Hepatocyte (in vitro differentiated cells): ENCODE measurements at regions not wholly inside any gene's neighbourhood (a gene's known extent, or its start where the extent isn't known, plus 50 kb on each side); places are given as distances from the start of the nearest gene placed in this dataset.

Experiments used
- DNase-seq: peaks from one replicate; pipeline ENCODE4 v3.0.0-alpha.2; 2016; ENCODE audit warnings: low spot score
- H2AFZ ChIP-seq: fragments of 200-600 bp; sonication (generic); 2 replicates; pipeline ENCODE4 v1.6.0; 2016; ENCODE audit warnings: antibody characterized with exemption, mild to moderate bottlenecking
- H3K27ac ChIP-seq: fragments of 200-600 bp; sonication (generic); 2 replicates; pipeline ENCODE4 v1.5.1; 2016; ENCODE audit warnings: mild to moderate bottlenecking
- H3K27me3 ChIP-seq: fragments of 200-600 bp; sonication (generic); 2 replicates; pipeline ENCODE4 v1.6.1; 2016
- H3K36me3 ChIP-seq: fragments of 200-600 bp; sonication (generic); replicated peaks from 2 replicates; pipeline ENCODE4 v1.5.1; 2016; ENCODE audit warnings: low read depth; ENCODE audit not compliant: insufficient read depth
- H3K4me1 ChIP-seq: fragments of 200-600 bp; sonication (generic); 2 replicates; pipeline ENCODE4 v1.5.1; 2016; ENCODE audit warnings: mild to moderate bottlenecking, moderate library complexity; ENCODE audit not compliant: insufficient read depth
- H3K4me2 ChIP-seq: fragments of 200-600 bp; sonication (generic); 2 replicates; pipeline ENCODE4 v1.6.0; 2016
- H3K4me3 ChIP-seq: fragments of 200-600 bp; sonication (generic); 2 replicates; pipeline ENCODE4 v1.5.1; 2016; ENCODE audit warnings: mild to moderate bottlenecking
- H3K79me2 ChIP-seq: fragments of 200-600 bp; sonication (generic); 2 replicates; pipeline ENCODE4 v1.6.0; 2017; ENCODE audit warnings: mild to moderate bottlenecking
- H3K9me2 ChIP-seq: fragments of 200-600 bp; sonication (generic); replicated peaks from 2 replicates; pipeline ENCODE4 v1.6.0; 2017; ENCODE audit warnings: mild to moderate bottlenecking; ENCODE audit not compliant: insufficient read depth
- H3K9me3 ChIP-seq: fragments of 200-600 bp; sonication (generic); 2 replicates; pipeline ENCODE4 v1.5.1; 2016; ENCODE audit warnings: low read depth, mild to moderate bottlenecking
- H4K20me1 ChIP-seq: fragments of 200-600 bp; sonication (generic); 2 replicates; pipeline ENCODE4 v1.6.0; 2016; ENCODE audit warnings: mild to moderate bottlenecking; ENCODE audit not compliant: insufficient read depth, poor library complexity, severe bottlenecking
- EZH2 ChIP-seq: fragments of 200-600 bp; sonication (generic); IDR thresholded peaks from 2 replicates; pipeline ENCODE4 v1.6.1; 2016; ENCODE audit warnings: antibody characterized with exemption, mild to moderate bottlenecking, borderline replicate concordance
- EZH2phosphoT487 ChIP-seq: fragments of 200-600 bp; sonication (generic); IDR thresholded peaks from one replicate; pipeline ENCODE4 v1.6.1; 2018; ENCODE audit warnings: antibody characterized with exemption, mild to moderate bottlenecking, low read depth, moderate library complexity; ENCODE audit not compliant: unreplicated experiment, severe bottlenecking
- WGBS: methylation state at CpG from one replicate; pipeline ENCODE4 v1.1.6; 2016; ENCODE audit warnings: low lambda C conversion rate; ENCODE audit errors: missing lambda C conversion rate; 5-methylcytosine and 5-hydroxymethylcytosine counted together
- TF ChIP-seq, protein P1 (sequence below): fragments of 200-600 bp; sonication (generic); IDR thresholded peaks from 2 replicates; pipeline ENCODE4 v1.5.1; 2016; ENCODE audit warnings: antibody characterized with exemption, mild to moderate bottlenecking; ENCODE audit not compliant: poor library complexity

DNA sequence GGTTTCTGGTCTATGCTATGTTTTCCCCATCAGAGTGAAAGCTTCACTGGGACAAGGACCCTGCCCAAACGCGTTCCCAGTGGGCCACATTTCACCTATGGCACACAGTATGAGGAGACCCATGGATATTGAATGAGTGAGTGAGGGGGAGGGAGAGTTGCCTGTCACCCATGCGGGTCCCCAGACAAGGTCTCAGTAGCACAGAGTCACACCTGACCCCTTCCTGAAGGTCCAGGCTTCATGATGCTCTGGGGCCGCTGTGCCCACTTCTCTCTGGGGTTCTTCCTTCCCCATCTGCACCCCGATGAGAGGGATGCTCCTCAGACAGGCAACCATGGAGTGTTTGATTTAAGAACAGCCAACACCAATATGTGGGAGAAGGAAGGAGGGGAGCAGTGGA lies 72.3 kb upstream of the CSF3R start:
- H4K20me1 ChIP-seq: no peaks in the 10 kb centered on the region
- DNase-seq: no peak
- no peaks in the 10 kb centered on the region for H3K4me1 ChIP-seq
- no peak overlapping the region for H3K27ac ChIP-seq
- no peaks in the 10 kb centered on the region for H3K36me3 ChIP-seq
- H3K9me2 ChIP-seq: no peaks in the 10 kb centered on the region
- no peak for TF ChIP-seq EZH2phosphoT487
- TF ChIP-seq, protein P1, sequence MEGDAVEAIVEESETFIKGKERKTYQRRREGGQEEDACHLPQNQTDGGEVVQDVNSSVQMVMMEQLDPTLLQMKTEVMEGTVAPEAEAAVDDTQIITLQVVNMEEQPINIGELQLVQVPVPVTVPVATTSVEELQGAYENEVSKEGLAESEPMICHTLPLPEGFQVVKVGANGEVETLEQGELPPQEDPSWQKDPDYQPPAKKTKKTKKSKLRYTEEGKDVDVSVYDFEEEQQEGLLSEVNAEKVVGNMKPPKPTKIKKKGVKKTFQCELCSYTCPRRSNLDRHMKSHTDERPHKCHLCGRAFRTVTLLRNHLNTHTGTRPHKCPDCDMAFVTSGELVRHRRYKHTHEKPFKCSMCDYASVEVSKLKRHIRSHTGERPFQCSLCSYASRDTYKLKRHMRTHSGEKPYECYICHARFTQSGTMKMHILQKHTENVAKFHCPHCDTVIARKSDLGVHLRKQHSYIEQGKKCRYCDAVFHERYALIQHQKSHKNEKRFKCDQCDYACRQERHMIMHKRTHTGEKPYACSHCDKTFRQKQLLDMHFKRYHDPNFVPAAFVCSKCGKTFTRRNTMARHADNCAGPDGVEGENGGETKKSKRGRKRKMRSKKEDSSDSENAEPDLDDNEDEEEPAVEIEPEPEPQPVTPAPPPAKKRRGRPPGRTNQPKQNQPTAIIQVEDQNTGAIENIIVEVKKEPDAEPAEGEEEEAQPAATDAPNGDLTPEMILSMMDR: no peak
- TF ChIP-seq EZH2: no peak
- H2AFZ ChIP-seq: no peak overlapping the region
- no peaks in the 10 kb centered on the region for H3K9me3 ChIP-seq
- no peaks in the 10 kb centered on the region for H3K79me2 ChIP-seq
- no peak overlapping the region for H3K4me2 ChIP-seq
- H3K27me3 ChIP-seq: peaks cover 46% of the 10 kb centered on the region
- WGBS: 77% methylated on average over 5 of the region's 5 CpGs
- H3K4me3 ChIP-seq: no peak overlapping the region

DNA sequence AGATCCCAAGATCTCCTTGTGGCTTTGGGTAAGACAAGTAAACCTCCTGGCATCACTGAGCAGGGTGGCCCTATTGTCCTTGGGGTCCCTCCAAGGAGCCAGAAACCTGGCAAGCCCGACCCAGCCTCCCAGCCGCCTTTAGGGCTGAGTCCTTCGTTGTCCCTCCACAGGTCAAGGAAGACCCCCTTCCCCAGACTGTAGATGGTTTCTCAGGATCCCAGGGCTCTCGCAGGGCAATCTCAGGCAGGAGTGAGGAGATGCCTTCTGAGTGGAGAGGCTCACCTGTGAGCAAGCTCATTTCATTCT lies 71.6 kb upstream of the CSF3R start:
- no peak overlapping the region for H3K27ac ChIP-seq
- H2AFZ ChIP-seq: no peak overlapping the region
- H4K20me1 ChIP-seq: no peaks in the 10 kb centered on the region
- no peaks in the 10 kb centered on the region for H3K9me2 ChIP-seq
- 81% methylated on average over 4 of the region's 4 CpGs for WGBS
- no peaks in the 10 kb centered on the region for H3K79me2 ChIP-seq
- H3K27me3 ChIP-seq: peaks cover 53% of the 10 kb centered on the region
- DNase-seq: no peak
- H3K36me3 ChIP-seq: no peaks in the 10 kb centered on the region
- H3K4me2 ChIP-seq: no peak overlapping the region
- TF ChIP-seq EZH2phosphoT487 (no peak), EZH2 (no peak)
- TF ChIP-seq, protein P1: no peak
- no peaks in the 10 kb centered on the region for H3K9me3 ChIP-seq
- no peaks in the 10 kb centered on the region for H3K4me1 ChIP-seq
- no peak overlapping the region for H3K4me3 ChIP-seq

DNA sequence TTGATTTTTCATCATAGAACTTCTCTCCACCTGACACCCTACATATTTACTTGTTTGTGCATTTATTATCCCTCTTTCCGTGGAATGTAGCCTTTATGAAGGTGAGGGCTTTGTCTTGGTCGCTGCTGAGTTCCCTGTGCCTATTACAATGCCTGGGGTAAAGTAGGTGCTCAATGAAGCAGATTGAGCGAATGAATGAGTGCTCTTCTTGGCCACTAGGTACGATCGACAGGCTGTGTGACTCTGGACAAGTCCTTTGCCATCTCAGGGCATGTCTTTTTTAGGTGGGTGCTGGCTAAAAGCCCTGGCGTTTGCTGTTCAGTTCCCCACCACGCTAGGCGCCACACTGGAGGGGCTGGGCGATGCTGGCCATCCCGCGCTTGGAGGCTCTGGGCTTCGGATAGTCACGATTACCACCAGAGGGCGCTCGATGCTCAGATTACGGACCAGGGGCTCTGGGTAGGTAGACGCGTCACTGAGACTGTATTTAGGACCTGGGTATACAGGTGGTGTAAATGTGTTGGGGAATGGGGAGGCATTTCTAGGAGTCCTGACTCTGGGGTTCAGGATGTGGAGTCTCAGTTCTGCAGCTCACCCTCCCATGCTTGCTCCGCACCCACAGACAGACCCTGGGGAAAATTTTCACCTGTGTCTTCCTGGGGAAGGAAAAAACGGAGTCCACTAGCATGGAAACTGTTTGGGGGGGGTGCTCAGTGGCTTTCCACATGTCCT lies 71.0 kb upstream of the CSF3R start:
- 21% methylated on average over 20 of the region's 20 CpGs for WGBS
- peaks cover 53% of the 10 kb centered on the region for H3K27me3 ChIP-seq
- TF ChIP-seq EZH2phosphoT487 (no peak), EZH2 (no peak)
- TF ChIP-seq, protein P1: peak; percentile 66
- no peaks in the 10 kb centered on the region for H3K36me3 ChIP-seq
- H2AFZ ChIP-seq: no peak overlapping the region
- H3K4me1 ChIP-seq: no peaks in the 10 kb centered on the region
- no peak overlapping the region for H3K4me3 ChIP-seq
- no peaks in the 10 kb centered on the region for H3K9me2 ChIP-seq
- peak; percentile 83 for DNase-seq
- H3K27ac ChIP-seq: no peak overlapping the region
- H4K20me1 ChIP-seq: no peaks in the 10 kb centered on the region
- H3K9me3 ChIP-seq: no peaks in the 10 kb centered on the region
- H3K4me2 ChIP-seq: no peak overlapping the region
- H3K79me2 ChIP-seq: no peaks in the 10 kb centered on the region

DNA sequence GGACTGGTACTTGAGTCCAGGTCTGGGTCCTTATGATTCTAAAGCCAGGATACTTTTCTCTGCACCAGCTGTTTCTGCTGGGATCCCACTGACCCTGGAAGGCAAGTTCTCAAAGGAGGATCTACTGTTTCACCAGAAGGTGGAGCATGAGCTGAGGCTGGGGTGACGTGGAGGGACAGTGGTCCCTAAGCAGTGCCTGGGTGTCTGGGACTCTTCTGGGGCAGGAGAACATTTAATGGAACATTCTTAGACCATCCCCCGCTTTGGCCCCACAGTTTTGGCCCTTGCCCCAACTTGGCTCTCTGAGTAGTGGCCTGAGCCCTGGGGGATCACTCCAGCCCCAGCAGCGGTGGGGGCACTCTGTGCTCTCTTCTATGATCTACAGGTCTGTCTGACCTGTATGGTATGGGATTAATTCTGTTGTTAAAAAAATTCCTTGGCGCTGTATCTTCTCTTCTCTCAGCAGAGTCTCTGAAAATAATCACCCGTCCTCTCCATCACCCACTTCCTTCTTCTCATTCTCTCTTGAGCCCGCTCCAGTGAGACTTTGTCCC lies 60.3 kb upstream of the CSF3R start:
- H3K9me2 ChIP-seq: no peaks in the 10 kb centered on the region
- no peaks in the 10 kb centered on the region for H3K27me3 ChIP-seq
- H3K9me3 ChIP-seq: no peaks in the 10 kb centered on the region
- H3K27ac ChIP-seq: no peak overlapping the region
- no peak overlapping the region for H3K4me3 ChIP-seq
- no peaks in the 10 kb centered on the region for H3K79me2 ChIP-seq
- H4K20me1 ChIP-seq: no peaks in the 10 kb centered on the region
- TF ChIP-seq EZH2: no peak
- no peak for TF ChIP-seq EZH2phosphoT487
- TF ChIP-seq, protein P1: peak; percentile 13
- 48% methylated on average over 6 of the region's 6 CpGs for WGBS
- peaks cover 6% of the 10 kb centered on the region for H3K4me1 ChIP-seq
- no peak overlapping the region for H2AFZ ChIP-seq
- no peak overlapping the region for H3K4me2 ChIP-seq
- H3K36me3 ChIP-seq: no peaks in the 10 kb centered on the region
- no peak for DNase-seq
